ENCODE measurements at regions not wholly inside any gene's neighbourhood (a gene's known extent, or its start where the extent isn't known, plus 50 kb on each side); places are given as distances from the start of the nearest gene placed in this dataset.

DNA sequence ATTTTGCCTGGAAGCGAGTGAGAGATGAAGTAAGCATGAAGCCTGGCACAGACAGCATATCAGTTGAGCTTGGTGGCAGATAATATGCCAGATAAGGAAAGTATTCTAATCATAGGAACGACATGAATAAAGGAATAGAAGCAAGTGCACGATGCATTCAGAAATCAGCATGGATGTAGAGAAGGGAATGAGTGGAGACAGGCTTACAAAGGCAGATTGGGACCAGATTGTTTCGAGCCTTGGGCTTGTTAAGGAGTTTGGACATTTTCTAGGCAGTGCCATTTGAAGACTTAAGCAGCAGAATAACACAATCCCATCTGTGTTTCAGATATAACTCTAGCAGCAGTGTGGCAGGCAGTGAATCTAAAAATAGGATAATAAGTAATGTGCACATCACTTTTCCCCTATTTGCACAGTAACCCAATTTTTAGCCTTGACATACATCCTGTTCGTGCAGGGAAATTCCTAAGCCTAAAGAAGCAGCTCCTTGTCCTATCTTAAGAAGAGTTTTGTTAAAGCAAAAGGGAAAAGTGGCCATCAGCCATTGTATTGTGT, 450.2 kb downstream of the PLCL1 start:
- no peaks in the 10 kb centered on the region for H3K4me1 Mint-ChIP-seq
- ATAC-seq: no peak
- no peak for DNase-seq (ENCODE audit: low spot score)
- TF ChIP-seq, protein P1, sequence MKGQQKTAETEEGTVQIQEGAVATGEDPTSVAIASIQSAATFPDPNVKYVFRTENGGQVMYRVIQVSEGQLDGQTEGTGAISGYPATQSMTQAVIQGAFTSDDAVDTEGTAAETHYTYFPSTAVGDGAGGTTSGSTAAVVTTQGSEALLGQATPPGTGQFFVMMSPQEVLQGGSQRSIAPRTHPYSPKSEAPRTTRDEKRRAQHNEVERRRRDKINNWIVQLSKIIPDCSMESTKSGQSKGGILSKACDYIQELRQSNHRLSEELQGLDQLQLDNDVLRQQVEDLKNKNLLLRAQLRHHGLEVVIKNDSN (CRISPR knock-in tag; IDR thresholded peaks at IDR 0.05): no peak
- TF ChIP-seq, protein P2, sequence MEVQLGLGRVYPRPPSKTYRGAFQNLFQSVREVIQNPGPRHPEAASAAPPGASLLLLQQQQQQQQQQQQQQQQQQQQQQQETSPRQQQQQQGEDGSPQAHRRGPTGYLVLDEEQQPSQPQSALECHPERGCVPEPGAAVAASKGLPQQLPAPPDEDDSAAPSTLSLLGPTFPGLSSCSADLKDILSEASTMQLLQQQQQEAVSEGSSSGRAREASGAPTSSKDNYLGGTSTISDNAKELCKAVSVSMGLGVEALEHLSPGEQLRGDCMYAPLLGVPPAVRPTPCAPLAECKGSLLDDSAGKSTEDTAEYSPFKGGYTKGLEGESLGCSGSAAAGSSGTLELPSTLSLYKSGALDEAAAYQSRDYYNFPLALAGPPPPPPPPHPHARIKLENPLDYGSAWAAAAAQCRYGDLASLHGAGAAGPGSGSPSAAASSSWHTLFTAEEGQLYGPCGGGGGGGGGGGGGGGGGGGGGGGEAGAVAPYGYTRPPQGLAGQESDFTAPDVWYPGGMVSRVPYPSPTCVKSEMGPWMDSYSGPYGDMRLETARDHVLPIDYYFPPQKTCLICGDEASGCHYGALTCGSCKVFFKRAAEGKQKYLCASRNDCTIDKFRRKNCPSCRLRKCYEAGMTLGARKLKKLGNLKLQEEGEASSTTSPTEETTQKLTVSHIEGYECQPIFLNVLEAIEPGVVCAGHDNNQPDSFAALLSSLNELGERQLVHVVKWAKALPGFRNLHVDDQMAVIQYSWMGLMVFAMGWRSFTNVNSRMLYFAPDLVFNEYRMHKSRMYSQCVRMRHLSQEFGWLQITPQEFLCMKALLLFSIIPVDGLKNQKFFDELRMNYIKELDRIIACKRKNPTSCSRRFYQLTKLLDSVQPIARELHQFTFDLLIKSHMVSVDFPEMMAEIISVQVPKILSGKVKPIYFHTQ (CRISPR knock-in tag; IDR thresholded peaks at IDR 0.05): no peak
- TF ChIP-seq FOXJ3 (CRISPR knock-in tag; IDR thresholded peaks at IDR 0.05; ENCODE audit: borderline replicate concordance) (no peak), TCF7 (CRISPR knock-in tag; IDR thresholded peaks at IDR 0.05; ENCODE audit: low read depth) (no peak)
- TF ChIP-seq, protein P3, sequence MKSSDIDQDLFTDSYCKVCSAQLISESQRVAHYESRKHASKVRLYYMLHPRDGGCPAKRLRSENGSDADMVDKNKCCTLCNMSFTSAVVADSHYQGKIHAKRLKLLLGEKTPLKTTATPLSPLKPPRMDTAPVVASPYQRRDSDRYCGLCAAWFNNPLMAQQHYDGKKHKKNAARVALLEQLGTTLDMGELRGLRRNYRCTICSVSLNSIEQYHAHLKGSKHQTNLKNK (CRISPR knock-in tag; IDR thresholded peaks at IDR 0.05): no peak
- H3K9me3 Mint-ChIP-seq: no peaks in the 10 kb centered on the region
- CTCF ChIA-PET: no interaction called here
- no peaks in the 10 kb centered on the region for H3K36me3 Mint-ChIP-seq
- no peak overlapping the region for H3K27ac Mint-ChIP-seq
- H3K4me3 Mint-ChIP-seq: no peak overlapping the region
- no peaks in the 10 kb centered on the region for H3K27me3 Mint-ChIP-seq (ENCODE audit: low read depth)
- POLR2A ChIA-PET: no interaction called here

DNA sequence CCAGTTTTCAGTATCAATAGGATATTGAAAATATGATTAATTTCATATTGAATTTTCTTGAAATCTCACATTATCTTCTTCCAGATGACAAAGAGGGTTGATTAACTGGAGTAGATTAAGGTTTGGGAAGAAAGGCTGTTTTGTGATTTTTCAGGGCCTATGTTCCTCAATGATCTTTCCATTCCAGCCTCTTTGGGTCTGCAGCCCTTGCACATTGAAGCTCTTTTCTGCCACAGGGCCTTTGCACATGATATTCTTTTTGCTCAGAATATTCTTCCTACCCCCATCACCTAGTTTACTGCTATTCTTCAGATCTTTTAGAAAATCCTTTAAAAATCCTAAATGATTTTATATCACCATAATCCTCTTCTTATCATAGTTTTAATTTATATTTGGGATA, 449.6 kb downstream of the PLCL1 start:
- Mint-ChIP-seq H3K27me3 (ENCODE audit: low read depth) (no peaks in the 10 kb centered on the region), H3K4me3 (no peak overlapping the region), H3K27ac (no peak overlapping the region), H3K4me1 (no peaks in the 10 kb centered on the region), H3K36me3 (no peaks in the 10 kb centered on the region), H3K9me3 (no peaks in the 10 kb centered on the region)
- ATAC-seq (no peak), DNase-seq (ENCODE audit: low spot score) (no peak)
- POLR2A ChIA-PET: no interaction called here
- CTCF ChIA-PET: no interaction called here
- no peak for TF ChIP-seq JAZF1 (CRISPR knock-in tag; IDR thresholded peaks at IDR 0.05)
- TF ChIP-seq, protein P4, sequence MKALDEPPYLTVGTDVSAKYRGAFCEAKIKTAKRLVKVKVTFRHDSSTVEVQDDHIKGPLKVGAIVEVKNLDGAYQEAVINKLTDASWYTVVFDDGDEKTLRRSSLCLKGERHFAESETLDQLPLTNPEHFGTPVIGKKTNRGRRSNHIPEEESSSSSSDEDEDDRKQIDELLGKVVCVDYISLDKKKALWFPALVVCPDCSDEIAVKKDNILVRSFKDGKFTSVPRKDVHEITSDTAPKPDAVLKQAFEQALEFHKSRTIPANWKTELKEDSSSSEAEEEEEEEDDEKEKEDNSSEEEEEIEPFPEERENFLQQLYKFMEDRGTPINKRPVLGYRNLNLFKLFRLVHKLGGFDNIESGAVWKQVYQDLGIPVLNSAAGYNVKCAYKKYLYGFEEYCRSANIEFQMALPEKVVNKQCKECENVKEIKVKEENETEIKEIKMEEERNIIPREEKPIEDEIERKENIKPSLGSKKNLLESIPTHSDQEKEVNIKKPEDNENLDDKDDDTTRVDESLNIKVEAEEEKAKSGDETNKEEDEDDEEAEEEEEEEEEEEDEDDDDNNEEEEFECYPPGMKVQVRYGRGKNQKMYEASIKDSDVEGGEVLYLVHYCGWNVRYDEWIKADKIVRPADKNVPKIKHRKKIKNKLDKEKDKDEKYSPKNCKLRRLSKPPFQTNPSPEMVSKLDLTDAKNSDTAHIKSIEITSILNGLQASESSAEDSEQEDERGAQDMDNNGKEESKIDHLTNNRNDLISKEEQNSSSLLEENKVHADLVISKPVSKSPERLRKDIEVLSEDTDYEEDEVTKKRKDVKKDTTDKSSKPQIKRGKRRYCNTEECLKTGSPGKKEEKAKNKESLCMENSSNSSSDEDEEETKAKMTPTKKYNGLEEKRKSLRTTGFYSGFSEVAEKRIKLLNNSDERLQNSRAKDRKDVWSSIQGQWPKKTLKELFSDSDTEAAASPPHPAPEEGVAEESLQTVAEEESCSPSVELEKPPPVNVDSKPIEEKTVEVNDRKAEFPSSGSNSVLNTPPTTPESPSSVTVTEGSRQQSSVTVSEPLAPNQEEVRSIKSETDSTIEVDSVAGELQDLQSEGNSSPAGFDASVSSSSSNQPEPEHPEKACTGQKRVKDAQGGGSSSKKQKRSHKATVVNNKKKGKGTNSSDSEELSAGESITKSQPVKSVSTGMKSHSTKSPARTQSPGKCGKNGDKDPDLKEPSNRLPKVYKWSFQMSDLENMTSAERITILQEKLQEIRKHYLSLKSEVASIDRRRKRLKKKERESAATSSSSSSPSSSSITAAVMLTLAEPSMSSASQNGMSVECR (CRISPR knock-in tag; IDR thresholded peaks at IDR 0.05; ENCODE audit: borderline replicate concordance): no peak
- no peak for TF ChIP-seq KAT7 (CRISPR knock-in tag; IDR thresholded peaks at IDR 0.05; ENCODE audit: borderline replicate concordance)
- TF ChIP-seq, protein P5, sequence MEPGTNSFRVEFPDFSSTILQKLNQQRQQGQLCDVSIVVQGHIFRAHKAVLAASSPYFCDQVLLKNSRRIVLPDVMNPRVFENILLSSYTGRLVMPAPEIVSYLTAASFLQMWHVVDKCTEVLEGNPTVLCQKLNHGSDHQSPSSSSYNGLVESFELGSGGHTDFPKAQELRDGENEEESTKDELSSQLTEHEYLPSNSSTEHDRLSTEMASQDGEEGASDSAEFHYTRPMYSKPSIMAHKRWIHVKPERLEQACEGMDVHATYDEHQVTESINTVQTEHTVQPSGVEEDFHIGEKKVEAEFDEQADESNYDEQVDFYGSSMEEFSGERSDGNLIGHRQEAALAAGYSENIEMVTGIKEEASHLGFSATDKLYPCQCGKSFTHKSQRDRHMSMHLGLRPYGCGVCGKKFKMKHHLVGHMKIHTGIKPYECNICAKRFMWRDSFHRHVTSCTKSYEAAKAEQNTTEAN (CRISPR knock-in tag; IDR thresholded peaks at IDR 0.05): no peak
- no peak for TF ChIP-seq ATF1 (CRISPR knock-in tag; IDR thresholded peaks at IDR 0.05)
- TF ChIP-seq ESRRA (CRISPR knock-in tag; IDR thresholded peaks at IDR 0.05; ENCODE audit: borderline replicate concordance): no peak
- no peak for TF ChIP-seq NFYB (CRISPR knock-in tag; conservative IDR thresholded peaks at IDR 0.05; ENCODE audit: low read depth)
- TF ChIP-seq, protein P6, sequence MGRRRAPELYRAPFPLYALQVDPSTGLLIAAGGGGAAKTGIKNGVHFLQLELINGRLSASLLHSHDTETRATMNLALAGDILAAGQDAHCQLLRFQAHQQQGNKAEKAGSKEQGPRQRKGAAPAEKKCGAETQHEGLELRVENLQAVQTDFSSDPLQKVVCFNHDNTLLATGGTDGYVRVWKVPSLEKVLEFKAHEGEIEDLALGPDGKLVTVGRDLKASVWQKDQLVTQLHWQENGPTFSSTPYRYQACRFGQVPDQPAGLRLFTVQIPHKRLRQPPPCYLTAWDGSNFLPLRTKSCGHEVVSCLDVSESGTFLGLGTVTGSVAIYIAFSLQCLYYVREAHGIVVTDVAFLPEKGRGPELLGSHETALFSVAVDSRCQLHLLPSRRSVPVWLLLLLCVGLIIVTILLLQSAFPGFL (CRISPR knock-in tag; IDR thresholded peaks at IDR 0.05; ENCODE audit: borderline replicate concordance): no peak
- TF ChIP-seq ZNF232 (CRISPR knock-in tag; IDR thresholded peaks at IDR 0.05): no peak
- TF ChIP-seq ZNF416 (CRISPR knock-in tag; IDR thresholded peaks at IDR 0.05): no peak
- TF ChIP-seq, protein P7, sequence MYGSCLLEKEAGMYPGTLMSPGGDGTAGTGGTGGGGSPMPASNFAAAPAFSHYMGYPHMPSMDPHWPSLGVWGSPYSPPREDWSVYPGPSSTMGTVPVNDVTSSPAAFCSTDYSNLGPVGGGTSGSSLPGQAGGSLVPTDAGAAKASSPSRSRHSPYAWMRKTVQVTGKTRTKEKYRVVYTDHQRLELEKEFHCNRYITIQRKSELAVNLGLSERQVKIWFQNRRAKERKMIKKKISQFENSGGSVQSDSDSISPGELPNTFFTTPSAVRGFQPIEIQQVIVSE (CRISPR knock-in tag; IDR thresholded peaks at IDR 0.05; ENCODE audit: borderline replicate concordance): no peak
- TF ChIP-seq, protein P8, sequence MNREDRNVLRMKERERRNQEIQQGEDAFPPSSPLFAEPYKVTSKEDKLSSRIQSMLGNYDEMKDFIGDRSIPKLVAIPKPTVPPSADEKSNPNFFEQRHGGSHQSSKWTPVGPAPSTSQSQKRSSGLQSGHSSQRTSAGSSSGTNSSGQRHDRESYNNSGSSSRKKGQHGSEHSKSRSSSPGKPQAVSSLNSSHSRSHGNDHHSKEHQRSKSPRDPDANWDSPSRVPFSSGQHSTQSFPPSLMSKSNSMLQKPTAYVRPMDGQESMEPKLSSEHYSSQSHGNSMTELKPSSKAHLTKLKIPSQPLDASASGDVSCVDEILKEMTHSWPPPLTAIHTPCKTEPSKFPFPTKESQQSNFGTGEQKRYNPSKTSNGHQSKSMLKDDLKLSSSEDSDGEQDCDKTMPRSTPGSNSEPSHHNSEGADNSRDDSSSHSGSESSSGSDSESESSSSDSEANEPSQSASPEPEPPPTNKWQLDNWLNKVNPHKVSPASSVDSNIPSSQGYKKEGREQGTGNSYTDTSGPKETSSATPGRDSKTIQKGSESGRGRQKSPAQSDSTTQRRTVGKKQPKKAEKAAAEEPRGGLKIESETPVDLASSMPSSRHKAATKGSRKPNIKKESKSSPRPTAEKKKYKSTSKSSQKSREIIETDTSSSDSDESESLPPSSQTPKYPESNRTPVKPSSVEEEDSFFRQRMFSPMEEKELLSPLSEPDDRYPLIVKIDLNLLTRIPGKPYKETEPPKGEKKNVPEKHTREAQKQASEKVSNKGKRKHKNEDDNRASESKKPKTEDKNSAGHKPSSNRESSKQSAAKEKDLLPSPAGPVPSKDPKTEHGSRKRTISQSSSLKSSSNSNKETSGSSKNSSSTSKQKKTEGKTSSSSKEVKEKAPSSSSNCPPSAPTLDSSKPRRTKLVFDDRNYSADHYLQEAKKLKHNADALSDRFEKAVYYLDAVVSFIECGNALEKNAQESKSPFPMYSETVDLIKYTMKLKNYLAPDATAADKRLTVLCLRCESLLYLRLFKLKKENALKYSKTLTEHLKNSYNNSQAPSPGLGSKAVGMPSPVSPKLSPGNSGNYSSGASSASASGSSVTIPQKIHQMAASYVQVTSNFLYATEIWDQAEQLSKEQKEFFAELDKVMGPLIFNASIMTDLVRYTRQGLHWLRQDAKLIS (CRISPR knock-in tag; IDR thresholded peaks at IDR 0.05; ENCODE audit: borderline replicate concordance): no peak

Measured in WTC11 (cell line).